ENCODE measurements at regions not wholly inside any gene's neighbourhood (a gene's known extent, or its start where the extent isn't known, plus 50 kb on each side); places are given as distances from the start of the nearest gene placed in this dataset.

- Histone ChIP-seq H3K4me3 (ENCODE audit: low read depth, low read length) (no peak overlapping the region), H3K27ac (ENCODE audit: low read depth, low read length) (no peak overlapping the region), H2AFZ (ENCODE audit: low read length, unreplicated experiment) (no peak overlapping the region), H3K36me3 (ENCODE audit: insufficient read depth, low read length) (no peaks in the 10 kb centered on the region), H3K4me1 (ENCODE audit: control insufficient read depth, insufficient read depth, low read length, unreplicated experiment) (no peaks in the 10 kb centered on the region), H3K27me3 (ENCODE audit: insufficient read depth, low read length) (no peaks in the 10 kb centered on the region), H3K79me2 (ENCODE audit: control insufficient read depth, insufficient read depth, low read length, unreplicated experiment) (no peaks in the 10 kb centered on the region)
These were observed 171.9 kb downstream of the SEC61B start for GRCh38 chr9:99393993-99394392.

- Histone ChIP-seq H3K4me1 (ENCODE audit: control insufficient read depth, insufficient read depth, low read length, unreplicated experiment) (no peaks in the 10 kb centered on the region), H3K4me3 (ENCODE audit: low read depth, low read length) (no peak overlapping the region), H3K27ac (ENCODE audit: low read depth, low read length) (no peak overlapping the region), H2AFZ (ENCODE audit: low read length, unreplicated experiment) (no peak overlapping the region), H3K79me2 (ENCODE audit: control insufficient read depth, insufficient read depth, low read length, unreplicated experiment) (no peaks in the 10 kb centered on the region), H3K36me3 (ENCODE audit: insufficient read depth, low read length) (no peaks in the 10 kb centered on the region), H3K27me3 (ENCODE audit: insufficient read depth, low read length) (no peaks in the 10 kb centered on the region)
These were observed 176.2 kb downstream of the SEC61B start for GRCh38 chr9:99398241-99398640.

- Histone ChIP-seq H3K27me3 (ENCODE audit: insufficient read depth, low read length) (no peaks in the 10 kb centered on the region), H2AFZ (ENCODE audit: low read length, unreplicated experiment) (no peak overlapping the region), H3K27ac (ENCODE audit: low read depth, low read length) (no peak overlapping the region), H3K36me3 (ENCODE audit: insufficient read depth, low read length) (no peaks in the 10 kb centered on the region), H3K79me2 (ENCODE audit: control insufficient read depth, insufficient read depth, low read length, unreplicated experiment) (no peaks in the 10 kb centered on the region), H3K4me3 (ENCODE audit: low read depth, low read length) (no peak overlapping the region), H3K4me1 (ENCODE audit: control insufficient read depth, insufficient read depth, low read length, unreplicated experiment) (no peaks in the 10 kb centered on the region)
These were observed 177.4 kb downstream of the SEC61B start for GRCh38 chr9:99399474-99399873.

- Histone ChIP-seq H2AFZ (ENCODE audit: low read length, unreplicated experiment) (no peak overlapping the region), H3K79me2 (ENCODE audit: control insufficient read depth, insufficient read depth, low read length, unreplicated experiment) (no peaks in the 10 kb centered on the region), H3K4me3 (ENCODE audit: low read depth, low read length) (no peak overlapping the region), H3K4me1 (ENCODE audit: control insufficient read depth, insufficient read depth, low read length, unreplicated experiment) (no peaks in the 10 kb centered on the region), H3K36me3 (ENCODE audit: insufficient read depth, low read length) (no peaks in the 10 kb centered on the region), H3K27ac (ENCODE audit: low read depth, low read length) (no peak overlapping the region), H3K27me3 (ENCODE audit: insufficient read depth, low read length) (no peaks in the 10 kb centered on the region)
These were observed 178.2 kb downstream of the SEC61B start for GRCh38 chr9:99400184-99400731.

- H3K4me1 ChIP-seq (ENCODE audit: control insufficient read depth, insufficient read depth, low read length, unreplicated experiment), result no peaks in the 10 kb centered on the region
- no peak overlapping the region for H3K27ac ChIP-seq (ENCODE audit: low read depth, low read length)
- H2AFZ ChIP-seq (ENCODE audit: low read length, unreplicated experiment), result no peak overlapping the region
- no peak overlapping the region for H3K4me3 ChIP-seq (ENCODE audit: low read depth, low read length)
- no peaks in the 10 kb centered on the region for H3K79me2 ChIP-seq (ENCODE audit: control insufficient read depth, insufficient read depth, low read length, unreplicated experiment)
- H3K27me3 ChIP-seq (ENCODE audit: insufficient read depth, low read length), result no peaks in the 10 kb centered on the region
- H3K36me3 ChIP-seq (ENCODE audit: insufficient read depth, low read length), result no peaks in the 10 kb centered on the region
These were observed 179.8 kb downstream of the SEC61B start for GRCh38 chr9:99401680-99402504.

GRCh38 chr9:99403371-99403770, 181.3 kb downstream of the SEC61B start:
- H3K4me3 ChIP-seq (ENCODE audit: low read depth, low read length), result no peak overlapping the region
- no peaks in the 10 kb centered on the region for H3K27me3 ChIP-seq (ENCODE audit: insufficient read depth, low read length)
- H3K79me2 ChIP-seq (ENCODE audit: control insufficient read depth, insufficient read depth, low read length, unreplicated experiment), result no peaks in the 10 kb centered on the region
- H2AFZ ChIP-seq (ENCODE audit: low read length, unreplicated experiment), result no peak overlapping the region
- no peaks in the 10 kb centered on the region for H3K36me3 ChIP-seq (ENCODE audit: insufficient read depth, low read length)
- no peaks in the 10 kb centered on the region for H3K4me1 ChIP-seq (ENCODE audit: control insufficient read depth, insufficient read depth, low read length, unreplicated experiment)
- H3K27ac ChIP-seq (ENCODE audit: low read depth, low read length), result no peak overlapping the region

GRCh38 chr9:99405359-99405758, 183.3 kb downstream of the SEC61B start:
- Histone ChIP-seq H3K79me2 (ENCODE audit: control insufficient read depth, insufficient read depth, low read length, unreplicated experiment) (no peaks in the 10 kb centered on the region), H2AFZ (ENCODE audit: low read length, unreplicated experiment) (no peak overlapping the region), H3K4me1 (ENCODE audit: control insufficient read depth, insufficient read depth, low read length, unreplicated experiment) (no peaks in the 10 kb centered on the region), H3K4me3 (ENCODE audit: low read depth, low read length) (no peak overlapping the region), H3K27ac (ENCODE audit: low read depth, low read length) (no peak overlapping the region), H3K27me3 (ENCODE audit: insufficient read depth, low read length) (no peaks in the 10 kb centered on the region), H3K36me3 (ENCODE audit: insufficient read depth, low read length) (no peaks in the 10 kb centered on the region)

- H3K4me3 ChIP-seq (ENCODE audit: low read depth, low read length), result no peak overlapping the region
- no peak overlapping the region for H2AFZ ChIP-seq (ENCODE audit: low read length, unreplicated experiment)
- H3K27me3 ChIP-seq (ENCODE audit: insufficient read depth, low read length), result no peaks in the 10 kb centered on the region
- H3K4me1 ChIP-seq (ENCODE audit: control insufficient read depth, insufficient read depth, low read length, unreplicated experiment), result no peaks in the 10 kb centered on the region
- no peaks in the 10 kb centered on the region for H3K79me2 ChIP-seq (ENCODE audit: control insufficient read depth, insufficient read depth, low read length, unreplicated experiment)
- no peak overlapping the region for H3K27ac ChIP-seq (ENCODE audit: low read depth, low read length)
- H3K36me3 ChIP-seq (ENCODE audit: insufficient read depth, low read length), result no peaks in the 10 kb centered on the region
These were observed 184.9 kb downstream of the SEC61B start for GRCh38 chr9:99406939-99407338.

GRCh38 chr9:99411068-99411467, 189.0 kb downstream of the SEC61B start:
- H2AFZ ChIP-seq (ENCODE audit: low read length, unreplicated experiment), result no peak overlapping the region
- H3K27me3 ChIP-seq (ENCODE audit: insufficient read depth, low read length), result no peaks in the 10 kb centered on the region
- no peak overlapping the region for H3K27ac ChIP-seq (ENCODE audit: low read depth, low read length)

GRCh38 chr9:99411479-99412115, 189.5 kb downstream of the SEC61B start:
- Histone ChIP-seq H3K27ac (ENCODE audit: low read depth, low read length) (no peak overlapping the region), H3K4me1 (ENCODE audit: control insufficient read depth, insufficient read depth, low read length, unreplicated experiment) (peaks cover 9% of the 10 kb centered on the region), H3K27me3 (ENCODE audit: insufficient read depth, low read length) (no peaks in the 10 kb centered on the region), H3K36me3 (ENCODE audit: insufficient read depth, low read length) (no peaks in the 10 kb centered on the region), H3K4me3 (ENCODE audit: low read depth, low read length) (no peak overlapping the region), H3K79me2 (ENCODE audit: control insufficient read depth, insufficient read depth, low read length, unreplicated experiment) (no peaks in the 10 kb centered on the region), H2AFZ (ENCODE audit: low read length, unreplicated experiment) (no peak overlapping the region)

More at GRCh38 chr9:99411068-99411467, 189.0 kb downstream of the SEC61B start:
- Histone ChIP-seq H3K4me3 (ENCODE audit: low read depth, low read length) (no peak overlapping the region), H3K36me3 (ENCODE audit: insufficient read depth, low read length) (no peaks in the 10 kb centered on the region), H3K4me1 (ENCODE audit: control insufficient read depth, insufficient read depth, low read length, unreplicated experiment) (peaks cover 6% of the 10 kb centered on the region), H3K79me2 (ENCODE audit: control insufficient read depth, insufficient read depth, low read length, unreplicated experiment) (no peaks in the 10 kb centered on the region)

GRCh38 chr9:99412606-99413005, 190.5 kb downstream of the SEC61B start:
- no peak overlapping the region for H3K27ac ChIP-seq (ENCODE audit: low read depth, low read length)
- peaks cover 9% of the 10 kb centered on the region for H3K4me1 ChIP-seq (ENCODE audit: control insufficient read depth, insufficient read depth, low read length, unreplicated experiment)
- H3K36me3 ChIP-seq (ENCODE audit: insufficient read depth, low read length), result no peaks in the 10 kb centered on the region
- H2AFZ ChIP-seq (ENCODE audit: low read length, unreplicated experiment), result no peak overlapping the region
- H3K27me3 ChIP-seq (ENCODE audit: insufficient read depth, low read length), result no peaks in the 10 kb centered on the region
- H3K4me3 ChIP-seq (ENCODE audit: low read depth, low read length), result no peak overlapping the region
- no peaks in the 10 kb centered on the region for H3K79me2 ChIP-seq (ENCODE audit: control insufficient read depth, insufficient read depth, low read length, unreplicated experiment)
